ENCODE measurements at regions not wholly inside any gene's neighbourhood (a gene's known extent, or its start where the extent isn't known, plus 50 kb on each side); places are given as distances from the start of the nearest gene placed in this dataset.

- H3K27ac Mint-ChIP-seq = no peak overlapping the region
- peaks cover 32% of the 10 kb centered on the region for H3K27me3 Mint-ChIP-seq (ENCODE audit: insufficient read depth)
- Histone ChIP-seq H3K4me1 (ENCODE audit: control insufficient read depth, insufficient read depth, low read length) (peaks cover 5% of the 10 kb centered on the region), H3K36me3 (ENCODE audit: control insufficient read depth, insufficient read depth, low read length) (no peaks in the 10 kb centered on the region), H3K9ac (ENCODE audit: extremely low read depth, low read length, poor library complexity, severe bottlenecking) (no peak overlapping the region), H3K4me3 (ENCODE audit: low read length) (no peak overlapping the region), H3K9me3 (ENCODE audit: control insufficient read depth, low read length) (no peaks in the 10 kb centered on the region), H3K27ac (ENCODE audit: low read depth, low read length) (no peak overlapping the region), H3K27me3 (ENCODE audit: control insufficient read depth, insufficient read depth, low read length, poor library complexity, severe bottlenecking) (no peaks in the 10 kb centered on the region)
- TF ChIP-seq CTCF (conservative IDR thresholded peaks at IDR 0.05) = no peak
- WGBS, 2 experiments (ENCODE audit: insufficient coverage in 1 of 2, insufficient read length in 1 of 2) = 85 to 97% methylated on average over 5 to 8 of the region's 8 CpGs
- H3K36me3 Mint-ChIP-seq (ENCODE audit: low read depth) = no peaks in the 10 kb centered on the region
- no peak for DNase-seq
- H3K9me3 Mint-ChIP-seq = no peaks in the 10 kb centered on the region
- H3K4me3 Mint-ChIP-seq = no peak overlapping the region
- H3K4me1 Mint-ChIP-seq = peaks cover 13% of the 10 kb centered on the region
Observed at GRCh38 chr1:232182236-232182635, 447.7 kb downstream of the SIPA1L2 start.

- Histone ChIP-seq H3K4me3 (ENCODE audit: low read length) (no peak overlapping the region), H3K9ac (ENCODE audit: extremely low read depth, low read length, poor library complexity, severe bottlenecking) (no peak overlapping the region), H3K9me3 (ENCODE audit: control insufficient read depth, low read length) (no peaks in the 10 kb centered on the region), H3K27ac (ENCODE audit: low read depth, low read length) (no peak overlapping the region), H3K4me1 (ENCODE audit: control insufficient read depth, insufficient read depth, low read length) (no peaks in the 10 kb centered on the region), H3K27me3 (ENCODE audit: control insufficient read depth, insufficient read depth, low read length, poor library complexity, severe bottlenecking) (no peaks in the 10 kb centered on the region), H3K36me3 (ENCODE audit: control insufficient read depth, insufficient read depth, low read length) (no peaks in the 10 kb centered on the region)
- H3K27ac Mint-ChIP-seq = no peak overlapping the region
- no peaks in the 10 kb centered on the region for H3K36me3 Mint-ChIP-seq (ENCODE audit: low read depth)
- H3K4me1 Mint-ChIP-seq = peaks cover 13% of the 10 kb centered on the region
- H3K9me3 Mint-ChIP-seq = no peaks in the 10 kb centered on the region
- peaks cover 26% of the 10 kb centered on the region for H3K27me3 Mint-ChIP-seq (ENCODE audit: insufficient read depth)
- no peak for DNase-seq
- no peak for TF ChIP-seq CTCF (conservative IDR thresholded peaks at IDR 0.05)
- WGBS, 2 experiments (ENCODE audit: insufficient coverage in 1 of 2, insufficient read length in 1 of 2) = 96 to 100% methylated on average over 1 to 3 of the region's 3 CpGs
- H3K4me3 Mint-ChIP-seq = no peak overlapping the region
Observed at GRCh38 chr1:232180779-232181136, 449.2 kb downstream of the SIPA1L2 start.

- H3K36me3 ChIP-seq (ENCODE audit: control insufficient read depth, insufficient read depth, low read length) = no peaks in the 10 kb centered on the region
- H3K4me1 ChIP-seq (ENCODE audit: control insufficient read depth, insufficient read depth, low read length) = no peaks in the 10 kb centered on the region
- no peak overlapping the region for H3K9ac ChIP-seq (ENCODE audit: extremely low read depth, low read length, poor library complexity, severe bottlenecking)
- Mint-ChIP-seq H3K27me3 (ENCODE audit: insufficient read depth) (peaks cover 21% of the 10 kb centered on the region), H3K27ac (no peak overlapping the region), H3K4me1 (peaks cover 13% of the 10 kb centered on the region), H3K36me3 (ENCODE audit: low read depth) (no peaks in the 10 kb centered on the region), H3K4me3 (no peak overlapping the region), H3K9me3 (no peaks in the 10 kb centered on the region)
- H3K27ac ChIP-seq (ENCODE audit: low read depth, low read length) = no peak overlapping the region
- H3K27me3 ChIP-seq (ENCODE audit: control insufficient read depth, insufficient read depth, low read length, poor library complexity, severe bottlenecking) = no peaks in the 10 kb centered on the region
- peak; percentile 60 for DNase-seq
- TF ChIP-seq CTCF (conservative IDR thresholded peaks at IDR 0.05) = no peak
- WGBS, 2 experiments (ENCODE audit: insufficient coverage in 1 of 2, insufficient read length in 1 of 2) = 87 to 89% methylated on average over 5 to 10 of the region's 10 CpGs
- no peak overlapping the region for H3K4me3 ChIP-seq (ENCODE audit: low read length)
- no peaks in the 10 kb centered on the region for H3K9me3 ChIP-seq (ENCODE audit: control insufficient read depth, low read length)
Observed at GRCh38 chr1:232179896-232180778, 449.8 kb downstream of the SIPA1L2 start.

Data from endodermal cell (in vitro differentiated cells).